Transverse colon (tissue), 4 donors: ENCODE measurements at regions not wholly inside any gene's neighbourhood (a gene's known extent, or its start where the extent isn't known, plus 50 kb on each side); places are given as distances from the start of the nearest gene placed in this dataset.

Experiments used
- DNase-seq: peaks from one replicate; pipeline ENCODE4 v3.0.0-alpha.2; 2019
- H3K27ac ChIP-seq, 4 donors: fragments of 200-600 bp; sonication (generic); 2 replicates each; pipeline ENCODE4 v1.5.1; 2016 to 2018; ENCODE audit warnings: inconsistent platforms in 4 of 4
- H3K27me3 ChIP-seq: fragments of 200-600 bp; sonication (generic); 2 replicates; pipeline ENCODE4 v1.5.1; 2017; ENCODE audit warnings: inconsistent platforms
- H3K36me3 ChIP-seq, 4 donors: fragments of 200-600 bp; sonication (generic); 2 replicates each; pipeline ENCODE4 v1.5.1; 2017 to 2019; ENCODE audit warnings: inconsistent platforms in 4 of 4
- H3K4me1 ChIP-seq, 4 donors: fragments of 200-600 bp; sonication (generic); 2 replicates each; pipeline ENCODE4 v1.5.1; 2017 to 2020; ENCODE audit warnings: inconsistent platforms in 4 of 4
- H3K4me3 ChIP-seq, 4 donors: fragments of 200-600 bp; sonication (generic); 1 replicate in 1 of 4; 2 replicates in 3 of 4; pipeline versions ENCODE4 v1.5.1 to v1.6.1; 2017 to 2019; ENCODE audit warnings: inconsistent platforms in 4 of 4
- H3K9me3 ChIP-seq, 2 donors: fragments of 200-600 bp; sonication (generic); 2 replicates each; pipeline ENCODE4 v1.5.1; 2017 to 2019; ENCODE audit warnings: inconsistent platforms in 2 of 2
- CTCF ChIP-seq, 5 experiments: fragments of 200-600 bp in 3 of 5; fragments of 450-650 bp in 2 of 5; sonication (generic) in 3 of 5; IDR thresholded peaks; 1 replicate in 2 of 5; 2 replicates in 3 of 5; pipeline ENCODE4 v1.5.1; 2016 to 2017; ENCODE audit warnings: antibody characterized with exemption in 5 of 5, inconsistent platforms in 3 of 5, mild to moderate bottlenecking in 2 of 5, moderate library complexity in 1 of 5
- EP300 ChIP-seq: sonication (generic); formaldehyde crosslinking; IDR thresholded peaks from one replicate; pipeline ENCODE4 v1.6.1; 2017; ENCODE audit warnings: antibody characterized with exemption, low read depth
- POLR2A ChIP-seq: fragments of 450-650 bp; IDR thresholded peaks from one replicate; pipeline ENCODE4 v1.6.1; 2016; ENCODE audit warnings: antibody characterized with exemption, mild to moderate bottlenecking, moderate library complexity
- POLR2AphosphoS5 ChIP-seq, 3 donors: sonication (generic); formaldehyde crosslinking; IDR thresholded peaks; one replicate each; pipeline ENCODE4 v1.6.1; 2016; ENCODE audit warnings: antibody characterized with exemption in 3 of 3
- WGBS, 2 donors: methylation state at CpG; one replicate each; pipeline ENCODE4 v1.1.5; 2018; ENCODE audit warnings: low coverage in 1 of 2; 5-methylcytosine and 5-hydroxymethylcytosine counted together
- in situ Hi-C, 4 donors: fragments of 200-750 bp; cut with MboI; loops; one replicate each; pipeline versions ENCODE4 v1.15.0 to v1.15.1; 2017; ENCODE audit warnings: low sequenced_read_pairs in 3 of 4, low pct_ligation_motif_present in 1 of 4, low pct_unique_long_range_greater_than_20kb in 1 of 4
- intact Hi-C: fragments of 100-400 bp; cut with DNase I; formaldehyde crosslinking; loops from one replicate; pipeline ENCODE4 v1.15.1; 2023; ENCODE audit warnings: low total_unique reads

GRCh38 chr6:19664050-19664449 lies 173.1 kb upstream of the ID4 start:
- H3K27ac ChIP-seq, result no peak overlapping the region
- intact Hi-C loops (no loop called here), in situ Hi-C loops (no loop called here)
- H3K4me1 ChIP-seq, result no peaks in the 10 kb centered on the region
- TF ChIP-seq POLR2AphosphoS5 (IDR thresholded peaks at IDR 0.05) (no peak), CTCF (IDR thresholded peaks at IDR 0.05) (no peak), POLR2A (no peak), EP300 (no peak)
- no peak for DNase-seq
- H3K4me3 ChIP-seq, result no peak overlapping the region
- WGBS, 2 donors, result 77 to 80% methylated on average over 7 of the region's 7 CpGs
- no peaks in the 10 kb centered on the region for H3K9me3 ChIP-seq
- H3K27me3 ChIP-seq, result no peaks in the 10 kb centered on the region
- H3K36me3 ChIP-seq, result no peaks in the 10 kb centered on the region

GRCh38 chr6:19664878-19665612 lies 172.1 kb upstream of the ID4 start:
- Histone ChIP-seq H3K4me3 (no peak overlapping the region), H3K36me3 (no peaks in the 10 kb centered on the region), H3K4me1 (no peaks in the 10 kb centered on the region), H3K9me3 (no peaks in the 10 kb centered on the region), H3K27ac (no peak overlapping the region), H3K27me3 (no peaks in the 10 kb centered on the region)
- no peak for TF ChIP-seq POLR2AphosphoS5 (IDR thresholded peaks at IDR 0.05)
- no peak for TF ChIP-seq EP300
- no peak for TF ChIP-seq POLR2A
- no peak for TF ChIP-seq CTCF (IDR thresholded peaks at IDR 0.05)
- in situ Hi-C loops (no loop called here), intact Hi-C loops (no loop called here)
- no peak for DNase-seq
- WGBS, 2 donors, result 94 to 95% methylated on average over 2 of the region's 2 CpGs

- intact Hi-C loops (no loop called here), in situ Hi-C loops (no loop called here)
- Histone ChIP-seq H3K36me3 (no peaks in the 10 kb centered on the region), H3K4me3 (no peak overlapping the region), H3K27me3 (no peaks in the 10 kb centered on the region), H3K4me1 (no peaks in the 10 kb centered on the region), H3K27ac (no peak overlapping the region), H3K9me3 (no peaks in the 10 kb centered on the region)
- TF ChIP-seq CTCF (IDR thresholded peaks at IDR 0.05), result no peak
- TF ChIP-seq POLR2A, result no peak
- TF ChIP-seq POLR2AphosphoS5 (IDR thresholded peaks at IDR 0.05), result no peak
- TF ChIP-seq EP300, result no peak
- DNase-seq, result no peak
- 11 to 17% methylated on average over 1 of the region's 1 CpG for WGBS, 2 donors
Measured at GRCh38 chr6:19665613-19665909, 171.6 kb upstream of the ID4 start.

GRCh38 chr6:19668710-19669109 lies 168.5 kb upstream of the ID4 start:
- in situ Hi-C loops (no loop called here), intact Hi-C loops (no loop called here)
- Histone ChIP-seq H3K27ac (no peak overlapping the region), H3K4me1 (no peaks in the 10 kb centered on the region), H3K27me3 (no peaks in the 10 kb centered on the region), H3K4me3 (no peak overlapping the region), H3K9me3 (no peaks in the 10 kb centered on the region), H3K36me3 (no peaks in the 10 kb centered on the region)
- DNase-seq, result no peak
- no peak for TF ChIP-seq EP300
- TF ChIP-seq CTCF (IDR thresholded peaks at IDR 0.05), result no peak
- no peak for TF ChIP-seq POLR2A
- TF ChIP-seq POLR2AphosphoS5 (IDR thresholded peaks at IDR 0.05), result no peak
